PFSK-1 (cell line): ENCODE measurements at regions not wholly inside any gene's neighbourhood (a gene's known extent, or its start where the extent isn't known, plus 50 kb on each side); places are given as distances from the start of the nearest gene placed in this dataset.

Source experiments
- FOXP2 ChIP-seq: optimal IDR thresholded peaks from 2 replicates; pipeline ENCODE3; 2011; ENCODE audit warnings: borderline replicate concordance, control low read depth, inconsistent platforms; ENCODE audit not compliant: insufficient read depth; ENCODE audit errors: extremely low read length, extremely low read depth
- POLR2AphosphoS5 ChIP-seq: IDR thresholded peaks from 2 replicates; pipeline ENCODE4 v1.6.1; 2012; ENCODE audit warnings: low read depth, mild to moderate bottlenecking, control low read depth, low read length, moderate library complexity
- REST ChIP-seq, 2 experiments: IDR thresholded peaks; 2 replicates each; pipeline versions ENCODE4 v1.6.1 to v1.8.0; 2011 to 2012; ENCODE audit warnings: low read depth in 2 of 2, low read length in 2 of 2, control low read depth in 1 of 2, inconsistent platforms in 1 of 2, mild to moderate bottlenecking in 1 of 2, moderate library complexity in 1 of 2; ENCODE audit not compliant: insufficient read depth in 1 of 2
- SIN3A ChIP-seq: IDR thresholded peaks from 2 replicates; pipeline ENCODE4 v1.6.1; 2012; ENCODE audit warnings: mild to moderate bottlenecking, low read length, moderate library complexity, borderline replicate concordance; ENCODE audit not compliant: insufficient read depth
- TAF1 ChIP-seq: IDR thresholded peaks from 2 replicates; pipeline ENCODE4 v1.6.1; 2012; ENCODE audit warnings: low read length, control low read depth, borderline replicate concordance; ENCODE audit not compliant: insufficient read depth

- TF ChIP-seq TAF1 (no peak), POLR2AphosphoS5 (no peak), SIN3A (no peak), REST (IDR thresholded peaks at IDR 0.05; ENCODE audit: insufficient read depth in 1 of 2, low read depth in 2 of 2, low read length in 2 of 2) (no peak), FOXP2 (no peak)
Measured at GRCh38 chr11:80365076-80365725, 924.4 kb upstream of the TENM4 start.

- TF ChIP-seq REST (IDR thresholded peaks at IDR 0.05; ENCODE audit: insufficient read depth in 1 of 2, low read depth in 2 of 2, low read length in 2 of 2) = no peak
- TF ChIP-seq FOXP2 = no peak
- TF ChIP-seq TAF1 = no peak
- TF ChIP-seq POLR2AphosphoS5 = no peak
- no peak for TF ChIP-seq SIN3A
Measured at GRCh38 chr11:80362563-80363340, 921.9 kb upstream of the TENM4 start.

GRCh38 chr11:80355251-80355650 is 914.4 kb upstream of the TENM4 start:
- TF ChIP-seq SIN3A (no peak), REST (IDR thresholded peaks at IDR 0.05; ENCODE audit: insufficient read depth in 1 of 2, low read depth in 2 of 2, low read length in 2 of 2) (no peak)

- TF ChIP-seq POLR2AphosphoS5 = no peak
Measured at GRCh38 chr11:80350541-80350940, 909.7 kb upstream of the TENM4 start.

GRCh38 chr11:80349997-80350396 is 909.2 kb upstream of the TENM4 start:
- TF ChIP-seq FOXP2 (no peak), SIN3A (no peak), TAF1 (no peak), POLR2AphosphoS5 (no peak), REST (IDR thresholded peaks at IDR 0.05; ENCODE audit: insufficient read depth in 1 of 2, low read depth in 2 of 2, low read length in 2 of 2) (no peak)
